ENCODE measurements at regions not wholly inside any gene's neighbourhood (a gene's known extent, or its start where the extent isn't known, plus 50 kb on each side); places are given as distances from the start of the nearest gene placed in this dataset.
A peak's percentile ranks its signal among the peaks of the same experiment; 100 is the strongest.

- H3K4me1 ChIP-seq (ENCODE audit: control insufficient read depth, insufficient read depth, low read length) = no peaks in the 10 kb centered on the region
- no CpG with 5 or more reads among the region's 3 CpGs for WGBS (ENCODE audit: insufficient coverage)
- no peaks in the 10 kb centered on the region for H3K27me3 ChIP-seq (ENCODE audit: control insufficient read depth, insufficient read depth, low read length)
- H3K27ac ChIP-seq (ENCODE audit: low read depth, low read length) = no peak overlapping the region
- peak in 1 of 6 donors; percentile 28 for DNase-seq (ENCODE audit: low read depth in 4 of 6, low spot score in 6 of 6)
- H3K9me3 ChIP-seq (ENCODE audit: control insufficient read depth, insufficient read depth, low read length) = no peaks in the 10 kb centered on the region
- H3K36me3 ChIP-seq (ENCODE audit: control insufficient read depth, insufficient read depth, low read length) = no peaks in the 10 kb centered on the region
- H3K4me3 ChIP-seq (ENCODE audit: low read depth, low read length) = no peak overlapping the region
Observed at GRCh38 chr6:14187406-14187805, 69.8 kb downstream of the CD83 start.

- H3K27ac ChIP-seq (ENCODE audit: low read depth, low read length) = no peak overlapping the region
- no peaks in the 10 kb centered on the region for H3K36me3 ChIP-seq (ENCODE audit: control insufficient read depth, insufficient read depth, low read length)
- DNase-seq (ENCODE audit: low read depth in 4 of 6, low spot score in 6 of 6) = peak in 1 of 6 donors; percentile 69
- H3K4me3 ChIP-seq (ENCODE audit: low read depth, low read length) = no peak overlapping the region
- no peaks in the 10 kb centered on the region for H3K9me3 ChIP-seq (ENCODE audit: control insufficient read depth, insufficient read depth, low read length)
- H3K27me3 ChIP-seq (ENCODE audit: control insufficient read depth, insufficient read depth, low read length) = peaks cover 5% of the 10 kb centered on the region
- 95% methylated on average over 2 of the region's 2 CpGs for WGBS (ENCODE audit: insufficient coverage)
- H3K4me1 ChIP-seq (ENCODE audit: control insufficient read depth, insufficient read depth, low read length) = no peaks in the 10 kb centered on the region
Observed at GRCh38 chr6:14189074-14189473, 71.5 kb downstream of the CD83 start.

GRCh38 chr6:14190191-14190928 is 72.8 kb downstream of the CD83 start:
- H3K9me3 ChIP-seq (ENCODE audit: control insufficient read depth, insufficient read depth, low read length) = no peaks in the 10 kb centered on the region
- H3K4me1 ChIP-seq (ENCODE audit: control insufficient read depth, insufficient read depth, low read length) = no peaks in the 10 kb centered on the region
- peak in 2 of 6 donors; percentile 18 to 73 for DNase-seq (ENCODE audit: low read depth in 4 of 6, low spot score in 6 of 6)
- H3K27ac ChIP-seq (ENCODE audit: low read depth, low read length) = no peak overlapping the region
- WGBS (ENCODE audit: insufficient coverage) = 79% methylated on average over 4 of the region's 6 CpGs
- no peak overlapping the region for H3K4me3 ChIP-seq (ENCODE audit: low read depth, low read length)
- H3K36me3 ChIP-seq (ENCODE audit: control insufficient read depth, insufficient read depth, low read length) = no peaks in the 10 kb centered on the region
- peaks cover 5% of the 10 kb centered on the region for H3K27me3 ChIP-seq (ENCODE audit: control insufficient read depth, insufficient read depth, low read length)

GRCh38 chr6:14190929-14191224 is 73.3 kb downstream of the CD83 start:
- 67% methylated on average over 1 of the region's 6 CpGs for WGBS (ENCODE audit: insufficient coverage)
- H3K36me3 ChIP-seq (ENCODE audit: control insufficient read depth, insufficient read depth, low read length) = no peaks in the 10 kb centered on the region
- no peak for DNase-seq (ENCODE audit: low read depth in 4 of 6, low spot score in 6 of 6)
- no peak overlapping the region for H3K27ac ChIP-seq (ENCODE audit: low read depth, low read length)
- H3K4me1 ChIP-seq (ENCODE audit: control insufficient read depth, insufficient read depth, low read length) = no peaks in the 10 kb centered on the region
- no peak overlapping the region for H3K4me3 ChIP-seq (ENCODE audit: low read depth, low read length)
- H3K27me3 ChIP-seq (ENCODE audit: control insufficient read depth, insufficient read depth, low read length) = peaks cover 5% of the 10 kb centered on the region
- no peaks in the 10 kb centered on the region for H3K9me3 ChIP-seq (ENCODE audit: control insufficient read depth, insufficient read depth, low read length)

- no peak overlapping the region for H3K27ac ChIP-seq (ENCODE audit: low read depth, low read length)
- H3K4me3 ChIP-seq (ENCODE audit: low read depth, low read length) = no peak overlapping the region
- peaks cover 5% of the 10 kb centered on the region for H3K27me3 ChIP-seq (ENCODE audit: control insufficient read depth, insufficient read depth, low read length)
- peak in 2 of 6 donors; percentile 11 to 22 for DNase-seq (ENCODE audit: low read depth in 4 of 6, low spot score in 6 of 6)
- 80% methylated on average over 1 of the region's 3 CpGs for WGBS (ENCODE audit: insufficient coverage)
- no peaks in the 10 kb centered on the region for H3K9me3 ChIP-seq (ENCODE audit: control insufficient read depth, insufficient read depth, low read length)
- H3K4me1 ChIP-seq (ENCODE audit: control insufficient read depth, insufficient read depth, low read length) = no peaks in the 10 kb centered on the region
- H3K36me3 ChIP-seq (ENCODE audit: control insufficient read depth, insufficient read depth, low read length) = no peaks in the 10 kb centered on the region
Observed at GRCh38 chr6:14191761-14192160, 74.2 kb downstream of the CD83 start.

- Histone ChIP-seq H3K27me3 (ENCODE audit: control insufficient read depth, insufficient read depth, low read length) (peaks cover 5% of the 10 kb centered on the region), H3K27ac (ENCODE audit: low read depth, low read length) (no peak overlapping the region), H3K36me3 (ENCODE audit: control insufficient read depth, insufficient read depth, low read length) (no peaks in the 10 kb centered on the region), H3K4me3 (ENCODE audit: low read depth, low read length) (no peak overlapping the region), H3K4me1 (ENCODE audit: control insufficient read depth, insufficient read depth, low read length) (no peaks in the 10 kb centered on the region), H3K9me3 (ENCODE audit: control insufficient read depth, insufficient read depth, low read length) (no peaks in the 10 kb centered on the region)
- DNase-seq (ENCODE audit: low read depth in 4 of 6, low spot score in 6 of 6) = no peak
- WGBS (ENCODE audit: insufficient coverage) = 88% methylated on average over 1 of the region's 3 CpGs
Observed at GRCh38 chr6:14192216-14192788, 74.7 kb downstream of the CD83 start.

GRCh38 chr6:14193524-14193923 is 76.0 kb downstream of the CD83 start:
- H3K4me3 ChIP-seq (ENCODE audit: low read depth, low read length) = no peak overlapping the region
- 81% methylated on average over 1 of the region's 2 CpGs for WGBS (ENCODE audit: insufficient coverage)
- H3K36me3 ChIP-seq (ENCODE audit: control insufficient read depth, insufficient read depth, low read length) = no peaks in the 10 kb centered on the region
- no peaks in the 10 kb centered on the region for H3K4me1 ChIP-seq (ENCODE audit: control insufficient read depth, insufficient read depth, low read length)
- DNase-seq (ENCODE audit: low read depth in 4 of 6, low spot score in 6 of 6) = no peak
- no peaks in the 10 kb centered on the region for H3K9me3 ChIP-seq (ENCODE audit: control insufficient read depth, insufficient read depth, low read length)
- H3K27ac ChIP-seq (ENCODE audit: low read depth, low read length) = no peak overlapping the region
- H3K27me3 ChIP-seq (ENCODE audit: control insufficient read depth, insufficient read depth, low read length) = peaks cover 5% of the 10 kb centered on the region

- H3K27ac ChIP-seq (ENCODE audit: low read depth, low read length) = no peak overlapping the region
- 40% methylated on average over 1 of the region's 7 CpGs for WGBS (ENCODE audit: insufficient coverage)
- peak in 1 of 6 donors; percentile 48 for DNase-seq (ENCODE audit: low read depth in 4 of 6, low spot score in 6 of 6)
- no peaks in the 10 kb centered on the region for H3K4me1 ChIP-seq (ENCODE audit: control insufficient read depth, insufficient read depth, low read length)
- H3K4me3 ChIP-seq (ENCODE audit: low read depth, low read length) = no peak overlapping the region
- H3K27me3 ChIP-seq (ENCODE audit: control insufficient read depth, insufficient read depth, low read length) = peaks cover 5% of the 10 kb centered on the region
- H3K9me3 ChIP-seq (ENCODE audit: control insufficient read depth, insufficient read depth, low read length) = no peaks in the 10 kb centered on the region
- H3K36me3 ChIP-seq (ENCODE audit: control insufficient read depth, insufficient read depth, low read length) = no peaks in the 10 kb centered on the region
Observed at GRCh38 chr6:14194483-14194882, 76.9 kb downstream of the CD83 start.

- DNase-seq (ENCODE audit: low read depth in 4 of 6, low spot score in 6 of 6) = no peak
- Histone ChIP-seq H3K4me3 (ENCODE audit: low read depth, low read length) (no peak overlapping the region), H3K9me3 (ENCODE audit: control insufficient read depth, insufficient read depth, low read length) (no peaks in the 10 kb centered on the region), H3K27me3 (ENCODE audit: control insufficient read depth, insufficient read depth, low read length) (peaks cover 5% of the 10 kb centered on the region), H3K36me3 (ENCODE audit: control insufficient read depth, insufficient read depth, low read length) (no peaks in the 10 kb centered on the region), H3K4me1 (ENCODE audit: control insufficient read depth, insufficient read depth, low read length) (no peaks in the 10 kb centered on the region), H3K27ac (ENCODE audit: low read depth, low read length) (no peak overlapping the region)
- no CpG with 5 or more reads among the region's 5 CpGs for WGBS (ENCODE audit: insufficient coverage)
Observed at GRCh38 chr6:14194976-14195375, 77.4 kb downstream of the CD83 start.

- 85% methylated on average over 2 of the region's 4 CpGs for WGBS (ENCODE audit: insufficient coverage)
- DNase-seq (ENCODE audit: low read depth in 4 of 6, low spot score in 6 of 6) = no peak
- H3K4me3 ChIP-seq (ENCODE audit: low read depth, low read length) = no peak overlapping the region
- no peaks in the 10 kb centered on the region for H3K4me1 ChIP-seq (ENCODE audit: control insufficient read depth, insufficient read depth, low read length)
- no peaks in the 10 kb centered on the region for H3K9me3 ChIP-seq (ENCODE audit: control insufficient read depth, insufficient read depth, low read length)
- H3K27me3 ChIP-seq (ENCODE audit: control insufficient read depth, insufficient read depth, low read length) = peaks cover 5% of the 10 kb centered on the region
- no peak overlapping the region for H3K27ac ChIP-seq (ENCODE audit: low read depth, low read length)
- no peaks in the 10 kb centered on the region for H3K36me3 ChIP-seq (ENCODE audit: control insufficient read depth, insufficient read depth, low read length)
Observed at GRCh38 chr6:14196026-14196425, 78.5 kb downstream of the CD83 start.
